ENCODE measurements at regions not wholly inside any gene's neighbourhood (a gene's known extent, or its start where the extent isn't known, plus 50 kb on each side); places are given as distances from the start of the nearest gene placed in this dataset.

- Mint-ChIP-seq H3K27ac (no peak overlapping the region), H3K4me3 (no peak overlapping the region), H3K27me3 (no peaks in the 10 kb centered on the region), H3K9me3 (no peaks in the 10 kb centered on the region), H3K36me3 (no peaks in the 10 kb centered on the region), H3K4me1 (ENCODE audit: low read depth) (no peaks in the 10 kb centered on the region)
- DNase-seq, result no peak
- ChIA-PET CTCF (no interaction called here), POLR2A (no interaction called here)
- intact Hi-C loops (cut with micrococcal nuclease), result no loop called here
These were observed 57.3 kb downstream of the MAF start for GRCh38 chr16:79543219-79543618.

- ChIA-PET CTCF (no interaction called here), POLR2A (no interaction called here)
- H3K4me1 Mint-ChIP-seq (ENCODE audit: low read depth), result no peaks in the 10 kb centered on the region
- H3K4me3 Mint-ChIP-seq, result no peak overlapping the region
- no peak for DNase-seq
- no peak overlapping the region for H3K27ac Mint-ChIP-seq
- H3K36me3 Mint-ChIP-seq, result no peaks in the 10 kb centered on the region
- no peaks in the 10 kb centered on the region for H3K27me3 Mint-ChIP-seq
- H3K9me3 Mint-ChIP-seq, result no peaks in the 10 kb centered on the region
- intact Hi-C loops (cut with micrococcal nuclease), result no loop called here
These were observed 58.2 kb downstream of the MAF start for GRCh38 chr16:79542237-79542774.

- intact Hi-C loops (cut with micrococcal nuclease), result no loop called here
- Mint-ChIP-seq H3K27ac (no peak overlapping the region), H3K4me1 (ENCODE audit: low read depth) (no peaks in the 10 kb centered on the region), H3K4me3 (no peak overlapping the region), H3K36me3 (no peaks in the 10 kb centered on the region), H3K27me3 (no peaks in the 10 kb centered on the region), H3K9me3 (no peaks in the 10 kb centered on the region)
- POLR2A ChIA-PET, result no interaction called here
- no peak for DNase-seq
- CTCF ChIA-PET, result interaction anchor here (0.5 kb wide), 1 partner anchor 377 kb away, joined by 3 read pairs; no protein-coding TSS in a partner anchor
These were observed 59.5 kb downstream of the MAF start for GRCh38 chr16:79540825-79541595.

- Mint-ChIP-seq H3K36me3 (no peaks in the 10 kb centered on the region), H3K4me3 (no peak overlapping the region), H3K9me3 (no peaks in the 10 kb centered on the region), H3K27me3 (no peaks in the 10 kb centered on the region), H3K4me1 (ENCODE audit: low read depth) (no peaks in the 10 kb centered on the region), H3K27ac (no peak overlapping the region)
- ChIA-PET POLR2A (no interaction called here), CTCF (no interaction called here)
- intact Hi-C loops (cut with micrococcal nuclease), result no loop called here
- no peak for DNase-seq
These were observed 63.0 kb downstream of the MAF start for GRCh38 chr16:79537584-79537983.

GRCh38 chr16:79536958-79537357 lies 63.6 kb downstream of the MAF start:
- H3K27ac Mint-ChIP-seq, result no peak overlapping the region
- DNase-seq, result no peak
- CTCF ChIA-PET, result no interaction called here
- H3K4me3 Mint-ChIP-seq, result no peak overlapping the region
- POLR2A ChIA-PET, result no interaction called here
- intact Hi-C loops (cut with micrococcal nuclease), result no loop called here
- no peaks in the 10 kb centered on the region for H3K9me3 Mint-ChIP-seq
- no peaks in the 10 kb centered on the region for H3K36me3 Mint-ChIP-seq
- no peaks in the 10 kb centered on the region for H3K27me3 Mint-ChIP-seq
- no peaks in the 10 kb centered on the region for H3K4me1 Mint-ChIP-seq (ENCODE audit: low read depth)

- Mint-ChIP-seq H3K4me3 (no peak overlapping the region), H3K36me3 (no peaks in the 10 kb centered on the region), H3K27me3 (no peaks in the 10 kb centered on the region), H3K27ac (no peak overlapping the region), H3K9me3 (no peaks in the 10 kb centered on the region), H3K4me1 (ENCODE audit: low read depth) (no peaks in the 10 kb centered on the region)
- no peak for DNase-seq
- CTCF ChIA-PET, result interaction anchor here (0.6 to 1.1 kb wide), 2 partner anchors 201 to 891 kb away, joined by 3 to 4 read pairs; no protein-coding TSS in a partner anchor
- intact Hi-C loops (cut with micrococcal nuclease), result no loop called here
- POLR2A ChIA-PET, result no interaction called here
These were observed 65.4 kb downstream of the MAF start for GRCh38 chr16:79535130-79535529.

- intact Hi-C loops (cut with micrococcal nuclease), result no loop called here
- H3K9me3 Mint-ChIP-seq, result no peaks in the 10 kb centered on the region
- no peak for DNase-seq
- no peaks in the 10 kb centered on the region for H3K27me3 Mint-ChIP-seq
- no peaks in the 10 kb centered on the region for H3K4me1 Mint-ChIP-seq (ENCODE audit: low read depth)
- H3K27ac Mint-ChIP-seq, result no peak overlapping the region
- ChIA-PET POLR2A (no interaction called here), CTCF (no interaction called here)
- no peaks in the 10 kb centered on the region for H3K36me3 Mint-ChIP-seq
- no peak overlapping the region for H3K4me3 Mint-ChIP-seq
These were observed 66.4 kb downstream of the MAF start for GRCh38 chr16:79534143-79534542.

- intact Hi-C loops (cut with micrococcal nuclease), result no loop called here
- Mint-ChIP-seq H3K36me3 (no peaks in the 10 kb centered on the region), H3K9me3 (no peaks in the 10 kb centered on the region), H3K4me3 (no peak overlapping the region), H3K27ac (no peak overlapping the region), H3K4me1 (ENCODE audit: low read depth) (no peaks in the 10 kb centered on the region), H3K27me3 (no peaks in the 10 kb centered on the region)
- CTCF ChIA-PET, result no interaction called here
- no peak for DNase-seq
- POLR2A ChIA-PET, result no interaction called here
These were observed 67.2 kb downstream of the MAF start for GRCh38 chr16:79533292-79533691.

- Mint-ChIP-seq H3K27me3 (no peaks in the 10 kb centered on the region), H3K9me3 (no peaks in the 10 kb centered on the region), H3K36me3 (no peaks in the 10 kb centered on the region), H3K27ac (no peak overlapping the region), H3K4me1 (ENCODE audit: low read depth) (no peaks in the 10 kb centered on the region), H3K4me3 (no peak overlapping the region)
- intact Hi-C loops (cut with micrococcal nuclease), result no loop called here
- ChIA-PET CTCF (no interaction called here), POLR2A (no interaction called here)
- DNase-seq, result no peak
These were observed 67.8 kb downstream of the MAF start for GRCh38 chr16:79532785-79533184.

GRCh38 chr16:79532273-79532672 lies 68.3 kb downstream of the MAF start:
- POLR2A ChIA-PET, result no interaction called here
- H3K9me3 Mint-ChIP-seq, result no peaks in the 10 kb centered on the region
- no peaks in the 10 kb centered on the region for H3K27me3 Mint-ChIP-seq
- no peak overlapping the region for H3K4me3 Mint-ChIP-seq
- no peak for DNase-seq
- H3K27ac Mint-ChIP-seq, result no peak overlapping the region
- no peaks in the 10 kb centered on the region for H3K4me1 Mint-ChIP-seq (ENCODE audit: low read depth)
- H3K36me3 Mint-ChIP-seq, result no peaks in the 10 kb centered on the region
- CTCF ChIA-PET, result no interaction called here
- intact Hi-C loops (cut with micrococcal nuclease), result no loop called here

GRCh38 chr16:79528338-79528737 lies 72.2 kb downstream of the MAF start:
- POLR2A ChIA-PET, result interaction anchor here (0.6 kb wide), 2 partner anchors 59 to 254 kb away, joined by 4 read pairs; no protein-coding TSS in a partner anchor
- DNase-seq, result no peak

GRCh38 chr16:79523971-79524370 lies 76.6 kb downstream of the MAF start:
- H3K36me3 Mint-ChIP-seq, result no peaks in the 10 kb centered on the region
- H3K4me3 Mint-ChIP-seq, result no peak overlapping the region
- ChIA-PET POLR2A (no interaction called here), CTCF (no interaction called here)
- H3K4me1 Mint-ChIP-seq (ENCODE audit: low read depth), result peaks cover 6% of the 10 kb centered on the region
- no peaks in the 10 kb centered on the region for H3K9me3 Mint-ChIP-seq
- no peak overlapping the region for H3K27ac Mint-ChIP-seq
- peaks cover 14% of the 10 kb centered on the region for H3K27me3 Mint-ChIP-seq
- DNase-seq, result no peak
- intact Hi-C loops (cut with micrococcal nuclease), result no loop called here

More at GRCh38 chr16:79528338-79528737, 72.2 kb downstream of the MAF start:
- CTCF ChIA-PET, result interaction anchor here (0.6 to 1.3 kb wide), 2 partner anchors 82 to 194 kb away, joined by 3 to 4 read pairs; no protein-coding TSS in a partner anchor
- no peaks in the 10 kb centered on the region for H3K27me3 Mint-ChIP-seq
- H3K36me3 Mint-ChIP-seq, result no peaks in the 10 kb centered on the region
- H3K4me1 Mint-ChIP-seq (ENCODE audit: low read depth), result no peaks in the 10 kb centered on the region
- intact Hi-C loops (cut with micrococcal nuclease), result no loop called here
- no peak overlapping the region for H3K4me3 Mint-ChIP-seq
- H3K9me3 Mint-ChIP-seq, result no peaks in the 10 kb centered on the region
- no peak overlapping the region for H3K27ac Mint-ChIP-seq

- no peak overlapping the region for H3K4me3 Mint-ChIP-seq
- POLR2A ChIA-PET, result no interaction called here
- intact Hi-C loops (cut with micrococcal nuclease), result loop anchor here (10.0 kb wide), 1 partner anchor 1615 kb away; no protein-coding TSS in a partner anchor
- H3K27ac Mint-ChIP-seq, result no peak overlapping the region
- peaks cover 6% of the 10 kb centered on the region for H3K4me1 Mint-ChIP-seq (ENCODE audit: low read depth)
- peaks cover 18% of the 10 kb centered on the region for H3K27me3 Mint-ChIP-seq
- H3K9me3 Mint-ChIP-seq, result no peaks in the 10 kb centered on the region
- CTCF ChIA-PET, result no interaction called here
- DNase-seq, result peak; percentile 14
- H3K36me3 Mint-ChIP-seq, result no peaks in the 10 kb centered on the region
These were observed 81.1 kb downstream of the MAF start for GRCh38 chr16:79519448-79519847.

Data from activated CD4-positive, alpha-beta memory T cell treated with anti-CD3 and anti-CD28 coated beads for 36 hours (primary cell).